HuH-7.5 (cell line): ENCODE measurements at regions not wholly inside any gene's neighbourhood (a gene's known extent, or its start where the extent isn't known, plus 50 kb on each side); places are given as distances from the start of the nearest gene placed in this dataset.
A peak's percentile ranks its signal among the peaks of the same experiment; 100 is the strongest.
"Not testable (repeated sequence)": the region's sequence is repeated elsewhere in the genome, so short reads cannot be mapped to it uniquely, and the experiment has no call there.

Experiments
- DNase-seq: peaks from one replicate; pipeline ENCODE4 v3.0.0; 2011; ENCODE audit warnings: low spot score

GRCh38 chrX:3837958-3838643, 124.7 kb upstream of the PRKX start:
- not testable (repeated sequence) for DNase-seq

DNA sequence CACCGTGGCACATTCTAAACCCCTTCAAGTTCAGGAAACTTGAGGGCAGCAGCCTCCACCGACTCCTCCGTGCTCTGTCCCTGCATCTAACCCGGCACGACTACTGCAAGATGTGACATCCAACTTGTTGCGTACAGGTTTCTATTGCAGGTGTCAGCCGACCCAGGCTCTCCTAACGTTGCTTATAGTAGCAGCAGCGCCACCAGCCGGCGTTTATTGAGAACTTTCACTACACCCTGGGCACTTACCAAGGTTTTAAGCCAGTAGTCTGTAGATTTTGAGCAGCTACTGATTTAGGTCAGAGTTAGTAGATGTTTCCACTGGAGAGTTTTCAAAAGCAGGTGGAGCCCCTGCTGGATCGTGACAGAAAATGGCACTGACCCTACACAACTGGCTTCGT, 123.8 kb upstream of the PRKX start:
- DNase-seq: not testable (repeated sequence)

GRCh38 chrX:3833761-3834542, 120.5 kb upstream of the PRKX start:
- DNase-seq: not testable (repeated sequence)

DNA sequence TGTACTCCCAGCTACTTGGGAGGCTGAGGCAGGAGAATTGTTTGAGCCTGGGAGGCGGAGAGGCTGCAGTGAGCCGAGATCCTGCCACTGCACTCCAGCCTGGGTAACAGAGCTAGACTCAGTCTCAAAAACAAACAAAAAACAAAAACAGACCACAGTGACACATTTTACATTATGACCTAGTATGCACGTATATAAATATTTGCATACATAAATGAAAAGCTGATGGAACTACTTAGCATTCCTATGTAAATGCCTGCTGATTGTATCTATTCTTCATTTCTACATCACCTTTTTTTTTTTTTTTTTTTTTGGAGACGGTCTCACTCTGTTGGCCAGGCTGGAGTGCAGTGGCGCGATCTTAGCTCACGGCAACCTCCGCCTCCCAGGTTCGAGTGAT, 116.6 kb upstream of the PRKX start:
- not testable (repeated sequence) for DNase-seq

DNA sequence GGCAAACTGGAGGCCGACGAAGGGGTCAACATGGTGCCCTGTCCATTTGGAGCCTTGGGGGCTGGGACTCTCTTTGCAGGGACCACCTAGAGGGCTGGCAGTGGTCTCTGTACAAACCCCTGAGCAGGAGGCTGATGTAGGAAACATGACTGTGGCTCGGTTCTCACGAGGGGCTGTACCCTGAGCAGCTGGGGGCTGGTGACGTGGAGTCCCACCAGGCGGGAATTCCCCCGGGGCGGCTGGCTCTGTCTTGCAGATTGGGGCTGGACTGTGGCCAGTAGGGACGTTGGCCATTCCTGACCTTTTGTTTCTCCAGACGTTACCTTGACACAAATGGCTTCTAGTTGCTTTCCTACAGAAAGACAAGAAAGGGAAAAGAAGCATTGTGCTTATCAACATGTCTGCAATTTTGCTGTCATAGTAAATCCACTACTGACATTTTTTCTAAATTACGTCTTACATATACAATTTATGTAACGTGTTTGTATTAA, 115.6 kb upstream of the PRKX start:
- not testable (repeated sequence) for DNase-seq

- DNase-seq: not testable (repeated sequence)
Observed at GRCh38 chrX:3828378-3829040, 115.1 kb upstream of the PRKX start.

DNA sequence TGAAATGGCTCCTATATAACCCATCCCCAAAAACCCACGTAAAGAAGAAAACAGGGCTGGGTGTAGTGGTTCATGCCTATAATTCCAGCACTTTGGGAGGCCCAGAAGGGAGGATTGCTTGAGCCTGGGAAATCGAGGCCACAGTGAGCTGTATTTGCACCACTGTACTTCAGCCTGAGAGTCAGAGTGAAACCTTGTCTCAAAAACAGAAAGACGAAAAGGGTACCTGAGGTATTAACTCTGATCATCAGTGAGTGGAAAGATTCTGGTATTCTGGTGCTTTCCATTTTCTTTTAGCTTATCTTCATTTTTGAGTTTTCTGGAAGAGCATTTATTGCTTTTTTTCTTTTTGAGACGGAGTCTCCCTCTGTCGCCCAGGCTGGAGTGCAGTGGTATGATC, 110.6 kb upstream of the PRKX start:
- not testable (repeated sequence) for DNase-seq

- DNase-seq: no peak
Observed at GRCh38 chrX:3820167-3820566, 106.7 kb upstream of the PRKX start.

DNA sequence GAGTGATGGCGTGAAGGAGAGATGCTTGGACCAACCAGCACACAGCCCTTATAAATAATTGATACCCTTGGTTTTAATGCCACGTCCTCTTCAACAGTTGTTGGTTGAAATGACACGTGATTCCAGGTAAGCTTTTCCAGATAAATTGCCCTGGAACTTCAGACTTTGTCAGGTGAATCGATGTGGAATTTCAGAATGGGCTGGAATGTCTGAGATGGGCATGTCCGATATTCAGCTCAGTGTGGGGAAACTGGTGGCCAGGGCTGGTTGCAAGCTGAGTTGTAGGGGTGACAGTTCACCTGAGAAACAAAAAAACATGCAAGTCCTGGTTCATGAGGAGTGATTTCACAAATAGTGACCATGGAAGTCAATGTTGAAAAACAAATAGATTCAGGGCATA, 104.0 kb upstream of the PRKX start:
- DNase-seq: not testable (repeated sequence)

DNA sequence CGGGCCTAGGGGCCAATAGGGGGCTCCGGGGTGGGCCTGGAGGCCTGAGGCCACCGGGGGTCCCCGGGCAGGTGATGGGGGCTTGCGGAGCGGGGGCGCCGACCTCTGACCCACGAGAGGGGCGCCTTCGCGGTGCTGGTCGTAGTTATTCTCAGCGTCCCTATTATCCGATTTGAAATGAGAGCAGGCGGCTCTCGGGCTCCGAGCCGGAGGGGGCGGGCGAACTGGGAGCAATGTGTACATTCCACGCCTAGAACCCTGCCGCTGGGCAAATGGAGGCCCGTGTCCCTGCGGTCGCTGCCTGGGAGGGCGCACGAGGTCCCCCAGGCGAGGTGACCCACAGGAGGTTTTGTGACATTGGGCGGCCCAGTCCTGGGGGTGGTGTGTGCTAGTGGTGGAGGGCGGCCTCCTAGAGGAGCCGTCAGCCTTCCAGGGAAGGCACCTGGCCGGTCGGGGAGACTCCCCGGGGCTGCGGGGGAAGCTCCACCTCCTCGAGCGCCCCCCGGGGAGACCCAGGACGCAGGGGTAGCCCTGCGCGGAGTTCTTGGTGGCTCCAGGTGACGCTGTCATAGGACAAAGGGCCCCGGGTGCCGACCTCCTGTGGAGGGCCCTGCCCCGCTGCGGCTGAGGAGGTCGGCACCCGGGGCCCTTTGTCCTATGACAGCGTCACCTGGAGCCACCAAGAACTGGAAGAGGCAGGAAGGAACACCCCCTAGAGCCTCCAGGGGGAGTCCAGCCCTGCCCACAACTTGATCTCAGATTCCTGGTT, 102.6 kb upstream of the PRKX start:
- DNase-seq: peak; percentile 19

- DNase-seq: peak; percentile 14
Observed at GRCh38 chrX:3811331-3812311, 98.2 kb upstream of the PRKX start.

DNA sequence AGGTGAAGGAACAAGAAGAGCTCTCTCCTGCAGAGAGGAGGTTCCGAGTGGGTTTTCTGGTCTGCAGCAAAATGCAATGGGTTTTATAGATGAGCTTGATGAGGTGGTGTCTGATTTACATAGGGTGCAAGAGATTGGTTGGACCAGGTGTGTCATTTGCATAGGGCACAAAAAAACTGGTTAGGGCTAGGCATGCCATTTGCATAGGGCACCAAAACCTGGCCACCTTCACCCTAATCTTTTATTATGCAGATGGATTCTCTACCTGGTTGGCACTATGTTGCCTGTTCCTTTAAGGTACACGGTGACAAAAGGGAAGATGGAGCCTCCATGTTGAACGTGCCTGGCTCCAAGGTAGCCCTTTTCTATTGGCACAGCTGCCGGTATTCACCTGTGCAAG, 94.5 kb upstream of the PRKX start:
- no peak for DNase-seq

DNA sequence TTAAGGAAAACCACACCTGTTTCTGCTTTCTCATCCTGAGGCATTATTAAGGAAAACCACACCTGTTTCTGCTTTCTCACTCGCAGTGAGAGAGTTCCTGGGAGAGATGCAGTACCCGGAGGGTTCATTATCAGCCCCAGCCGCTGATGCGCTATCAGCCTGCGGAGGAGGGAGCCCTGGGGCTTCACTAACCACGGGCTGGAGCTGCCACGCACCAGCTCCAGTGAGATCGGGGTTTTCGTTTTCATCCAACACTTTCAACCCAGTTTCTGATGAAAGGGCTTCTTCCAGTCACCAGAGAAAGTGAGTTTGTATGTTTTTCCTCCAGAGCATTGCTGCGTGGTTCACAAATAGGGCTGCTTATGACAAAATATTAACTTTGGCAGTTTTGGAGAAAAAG, 93.2 kb upstream of the PRKX start:
- DNase-seq: no peak

DNA sequence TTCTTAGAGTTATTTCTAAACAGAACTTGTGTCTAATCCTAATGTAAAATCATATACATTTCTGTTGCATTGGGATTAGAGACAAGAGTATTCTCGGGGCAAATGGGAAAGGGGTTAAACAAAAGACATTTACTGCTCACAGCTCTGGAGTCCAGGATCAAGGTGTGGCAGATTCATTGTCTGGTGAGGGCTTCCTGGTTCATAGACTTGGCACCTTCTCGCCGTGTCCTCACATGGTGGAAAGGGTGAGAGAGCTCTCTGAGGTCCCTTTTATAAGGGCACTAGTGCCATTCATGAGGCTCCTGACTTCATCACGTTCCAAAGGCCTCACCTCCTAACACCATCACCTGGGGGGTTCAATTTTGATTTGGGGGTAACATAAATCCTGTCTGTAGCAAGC, 90.3 kb upstream of the PRKX start:
- no peak for DNase-seq

GRCh38 chrX:3803305-3803704, 89.9 kb upstream of the PRKX start:
- DNase-seq: no peak

DNA sequence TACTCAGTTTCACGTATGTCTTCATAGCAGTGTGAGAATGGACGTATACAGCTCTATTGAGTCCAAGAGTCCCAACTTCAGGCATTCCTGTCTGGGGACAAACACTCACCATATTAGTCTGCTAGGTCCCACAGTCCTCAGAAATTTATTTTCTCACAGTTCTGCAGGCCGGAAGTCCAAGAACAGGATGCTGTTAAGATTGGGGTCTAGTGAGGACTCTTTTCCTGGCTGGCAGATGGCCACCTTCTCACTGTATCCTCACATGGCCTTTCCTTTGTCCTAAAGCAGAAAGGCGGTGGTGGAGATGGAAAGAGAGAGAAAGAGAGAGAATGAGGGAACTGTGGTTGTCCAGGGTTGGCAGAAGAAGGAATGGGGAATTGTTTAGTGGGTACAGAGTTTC, 82.0 kb upstream of the PRKX start:
- DNase-seq: not testable (repeated sequence)

DNA sequence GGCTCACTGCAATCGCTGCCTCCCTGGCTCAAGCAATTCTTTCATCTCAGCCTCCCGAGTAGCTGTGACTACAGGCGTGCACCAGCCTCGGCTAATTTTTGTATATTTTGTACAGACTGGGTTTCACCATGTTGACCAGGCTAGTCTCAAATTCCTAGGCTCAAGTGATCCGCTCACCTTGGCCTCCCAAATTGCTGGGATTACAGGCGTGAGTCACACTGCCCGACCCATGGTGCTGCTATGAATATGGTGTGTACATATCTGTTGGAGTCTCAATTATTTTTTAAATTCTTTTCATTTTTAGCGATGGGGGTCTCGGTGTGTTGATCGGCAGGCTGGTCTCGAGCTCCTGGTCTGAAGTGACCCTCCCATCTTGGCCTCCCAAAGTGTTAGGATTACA, 78.0 kb upstream of the PRKX start:
- DNase-seq: no peak

GRCh38 chrX:3788494-3789233, 75.2 kb upstream of the PRKX start:
- DNase-seq: no peak

DNA sequence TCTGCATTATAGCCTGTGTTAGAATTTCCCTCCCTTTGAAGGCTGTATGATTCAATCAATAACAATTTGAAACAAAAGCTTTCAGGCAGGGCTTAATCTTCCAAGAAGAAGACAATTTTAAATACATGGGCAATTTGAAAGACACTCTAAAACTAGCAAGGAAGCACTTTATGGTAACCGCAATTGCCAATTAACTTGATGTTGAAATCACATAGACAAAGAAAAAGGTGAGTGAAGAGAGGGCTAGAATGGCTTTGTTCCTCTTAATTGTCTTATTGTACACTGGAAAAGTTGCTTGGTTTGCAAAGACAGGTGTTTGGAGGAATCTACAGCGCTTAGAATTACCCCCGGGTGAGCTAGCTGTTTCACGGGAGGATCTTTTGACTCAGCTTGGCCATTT, 74.4 kb upstream of the PRKX start:
- DNase-seq: no peak

DNA sequence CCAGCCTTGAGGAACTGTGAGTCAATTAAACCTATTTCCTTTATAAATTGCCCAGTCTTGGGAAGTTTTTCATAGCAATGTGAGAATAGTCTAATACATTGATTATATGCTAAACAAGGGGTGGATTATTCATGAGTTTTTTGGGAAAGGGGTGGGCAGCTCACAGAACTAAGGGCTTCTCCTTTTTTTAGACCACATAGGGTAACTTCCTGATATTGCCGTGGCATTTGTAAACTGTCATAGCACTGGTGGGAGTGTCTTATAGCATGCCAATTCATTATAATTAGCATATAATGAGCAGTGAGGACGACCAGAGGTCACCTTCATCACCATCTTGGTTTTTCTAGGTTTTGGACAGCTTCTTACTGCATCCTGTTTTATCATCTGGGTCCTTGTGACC, 72.4 kb upstream of the PRKX start:
- DNase-seq: not testable (repeated sequence)
